GM12892 (cell line): ENCODE measurements at regions not wholly inside any gene's neighbourhood (a gene's known extent, or its start where the extent isn't known, plus 50 kb on each side); places are given as distances from the start of the nearest gene placed in this dataset.
"Not testable (repeated sequence)": the region's sequence is repeated elsewhere in the genome, so short reads cannot be mapped to it uniquely, and the experiment has no call there.

ENCODE experiments used
- DNase-seq: peaks from one replicate; pipeline ENCODE4 v3.0.0; 2011; ENCODE audit not compliant: insufficient read length
- FAIRE-seq: peaks from 2 replicates; lab custom pipeline; 2011; peaks lifted over from hg19 to GRCh38; lab: Jason Lieb, UNC
- POLR2A ChIP-seq: IDR thresholded peaks from 2 replicates; pipeline ENCODE4 v1.6.1; 2011; ENCODE audit warnings: low read depth, low read length, control low read depth
- POLR2AphosphoS5 ChIP-seq: IDR thresholded peaks from 2 replicates; pipeline ENCODE4 v1.6.1; 2011; ENCODE audit warnings: low read depth, low read length, control low read depth
- TAF1 ChIP-seq: IDR thresholded peaks from 2 replicates; pipeline ENCODE4 v1.6.1; 2011; ENCODE audit warnings: low read depth, mild to moderate bottlenecking, control low read depth, low read length, borderline replicate concordance

DNA sequence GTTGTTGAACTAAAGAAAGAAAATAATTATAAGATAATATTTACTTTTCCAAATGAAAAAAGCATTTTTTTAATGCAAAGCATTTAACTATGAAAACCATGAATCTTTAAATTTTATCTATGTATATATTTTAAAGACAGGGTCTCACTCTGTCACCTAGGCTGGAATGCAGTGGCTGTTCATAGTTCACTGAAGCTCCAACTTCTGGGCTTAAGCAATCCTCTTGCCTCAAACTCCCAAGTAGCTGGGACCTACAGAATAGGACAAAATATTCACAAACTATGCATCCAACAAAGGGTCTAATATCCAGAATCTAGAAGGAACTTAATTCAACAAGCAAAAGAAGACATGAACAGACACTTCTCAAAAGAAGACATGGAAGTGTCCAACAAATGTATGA, 55.9 kb upstream of the ALB start:
- TF ChIP-seq POLR2AphosphoS5: no peak
- TF ChIP-seq POLR2A: no peak
- no peak for TF ChIP-seq TAF1
- DNase-seq (no peak), FAIRE-seq (no peak)

- FAIRE-seq: no peak
- no peak for DNase-seq
- no peak for TF ChIP-seq POLR2AphosphoS5
- no peak for TF ChIP-seq POLR2A
- TF ChIP-seq TAF1: no peak
Measured at GRCh38 chr4:73347497-73347896, 56.6 kb upstream of the ALB start.

- no peak for FAIRE-seq
- no peak for TF ChIP-seq POLR2A
- no peak for TF ChIP-seq POLR2AphosphoS5
- no peak for TF ChIP-seq TAF1
- no peak for DNase-seq
Measured at GRCh38 chr4:73345399-73345975, 58.6 kb upstream of the ALB start.

- DNase-seq (no peak), FAIRE-seq (no peak)
- TF ChIP-seq POLR2A: no peak
- TF ChIP-seq TAF1: no peak
- no peak for TF ChIP-seq POLR2AphosphoS5
Measured at GRCh38 chr4:73344106-73344505, 60.0 kb upstream of the ALB start.

- DNase-seq (no peak), FAIRE-seq (no peak)
- TF ChIP-seq TAF1 (no peak), POLR2AphosphoS5 (no peak), POLR2A (no peak)
Measured at GRCh38 chr4:73343432-73343831, 60.7 kb upstream of the ALB start.

DNA sequence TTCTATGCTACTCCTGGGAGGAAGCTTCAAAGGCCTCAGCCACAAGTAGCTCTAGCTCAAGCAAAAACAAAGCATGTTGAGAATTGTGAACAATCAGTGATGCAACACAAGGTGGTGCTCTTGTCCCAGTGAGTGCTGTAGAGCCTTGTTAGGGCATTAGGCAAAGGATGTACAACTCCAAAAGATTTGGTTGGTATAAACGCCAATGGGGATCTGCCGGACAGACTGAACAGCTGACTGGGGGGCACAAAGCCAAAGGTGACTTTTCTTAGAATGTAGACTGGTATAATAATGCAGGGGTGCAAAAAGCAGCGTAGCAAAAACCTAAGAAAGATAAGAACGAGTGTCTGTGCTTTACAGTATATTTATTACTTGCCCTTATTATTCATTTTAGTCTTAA, 62.6 kb upstream of the ALB start:
- FAIRE-seq: peak; percentile 69

GRCh38 chr4:73340917-73341316, 63.2 kb upstream of the ALB start:
- no peak for DNase-seq
- no peak for FAIRE-seq
- TF ChIP-seq TAF1: no peak
- TF ChIP-seq POLR2A: no peak
- no peak for TF ChIP-seq POLR2AphosphoS5

More for the DNA sequence above, 62.6 kb upstream of the ALB start:
- TF ChIP-seq POLR2AphosphoS5: no peak
- TF ChIP-seq TAF1: no peak
- TF ChIP-seq POLR2A: no peak
- DNase-seq: peak; percentile 2

DNA sequence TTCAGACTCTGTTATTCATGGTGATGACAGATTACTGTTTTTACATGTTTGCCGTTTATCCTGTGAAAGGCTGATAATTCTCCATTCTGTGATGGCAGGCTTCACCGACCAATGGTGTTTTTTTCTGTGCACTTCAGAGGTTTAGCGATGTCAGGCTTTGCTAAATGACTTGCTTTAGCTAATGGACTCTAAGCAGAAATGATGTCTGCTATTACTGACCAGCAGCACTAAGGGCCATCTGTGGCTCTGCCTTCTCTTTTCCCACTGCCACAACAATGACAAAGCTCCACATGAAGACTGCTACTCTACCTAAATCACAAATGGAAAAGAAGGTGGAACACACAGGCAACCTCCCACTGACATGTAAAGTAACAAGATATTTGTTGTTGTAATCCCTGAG, 68.4 kb upstream of the ALB start:
- FAIRE-seq (no peak), DNase-seq (no peak)
- TF ChIP-seq TAF1 (no peak), POLR2AphosphoS5 (no peak), POLR2A (no peak)

GRCh38 chr4:73332012-73332411, 72.1 kb upstream of the ALB start:
- not testable (repeated sequence) for DNase-seq, FAIRE-seq

- TF ChIP-seq POLR2AphosphoS5: no peak
- TF ChIP-seq TAF1: no peak
- FAIRE-seq (no peak), DNase-seq (no peak)
Measured at GRCh38 chr4:73329300-73329699, 70.7 kb upstream of the ANKRD17 start.

DNA sequence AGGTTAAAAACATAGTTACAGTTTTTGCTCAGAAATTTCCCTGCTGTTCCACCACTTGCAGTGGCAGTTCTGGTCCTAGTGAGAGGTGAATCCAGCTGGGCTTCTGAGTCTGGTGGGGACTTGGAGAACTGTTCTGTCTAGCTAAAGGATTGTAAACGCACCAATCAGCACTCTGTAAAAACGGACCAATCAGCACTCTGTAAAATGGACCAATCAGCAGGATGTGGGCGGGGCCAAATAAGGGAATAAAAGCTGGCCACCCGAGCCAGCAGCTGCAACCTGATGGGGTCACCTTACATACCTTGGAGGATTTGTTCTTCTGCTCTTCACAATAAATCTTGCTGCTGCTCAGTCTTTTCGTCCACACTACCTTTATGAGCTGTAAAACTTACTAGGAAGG, 67.2 kb upstream of the ANKRD17 start:
- DNase-seq, FAIRE-seq: not testable (repeated sequence)

GRCh38 chr4:73317092-73317491, 58.5 kb upstream of the ANKRD17 start:
- FAIRE-seq: no peak

GRCh38 chr4:73315091-73315490, 56.5 kb upstream of the ANKRD17 start:
- DNase-seq: no peak
- no peak for TF ChIP-seq TAF1
- TF ChIP-seq POLR2AphosphoS5: no peak
- no peak for TF ChIP-seq POLR2A
- FAIRE-seq: no peak

More at GRCh38 chr4:73317092-73317491, 58.5 kb upstream of the ANKRD17 start:
- no peak for DNase-seq
- TF ChIP-seq TAF1 (no peak), POLR2AphosphoS5 (no peak), POLR2A (no peak)
